Smooth muscle cell (in vitro differentiated cells): ENCODE measurements at regions not wholly inside any gene's neighbourhood (a gene's known extent, or its start where the extent isn't known, plus 50 kb on each side); places are given as distances from the start of the nearest gene placed in this dataset.

Experiments used
- DNase-seq: peaks from one replicate; lab custom pipeline; 2025; ENCODE audit not compliant: unreplicated experiment; lab: John Stamatoyannopoulos, UW
- H2AFZ ChIP-seq: fragments of 200-600 bp; sonication (generic); 2 replicates; pipeline ENCODE4 v1.6.0; 2016; ENCODE audit warnings: antibody characterized with exemption, low read depth, mild to moderate bottlenecking
- H3F3A ChIP-seq: fragments of 200-600 bp; sonication (generic); 2 replicates; pipeline ENCODE4 v1.6.0; 2017; ENCODE audit warnings: antibody characterized with exemption, low read depth
- H3K27ac ChIP-seq: fragments of 200-600 bp; sonication (generic); 2 replicates; pipeline ENCODE4 v1.5.1; 2016; ENCODE audit warnings: low read depth, mild to moderate bottlenecking
- H3K27me3 ChIP-seq: fragments of 200-600 bp; sonication (generic); 2 replicates; pipeline ENCODE4 v1.6.1; 2016; ENCODE audit warnings: low read depth, mild to moderate bottlenecking
- H3K36me3 ChIP-seq: fragments of 200-600 bp; sonication (generic); 2 replicates; pipeline ENCODE4 v1.5.1; 2016; ENCODE audit warnings: low read depth
- H3K4me1 ChIP-seq: fragments of 200-600 bp; sonication (generic); 2 replicates; pipeline ENCODE4 v1.5.1; 2016; ENCODE audit warnings: low read depth
- H3K4me2 ChIP-seq: fragments of 200-600 bp; sonication (generic); 2 replicates; pipeline ENCODE4 v1.6.0; 2016; ENCODE audit warnings: mild to moderate bottlenecking
- H3K4me3 ChIP-seq: fragments of 200-600 bp; sonication (generic); 2 replicates; pipeline ENCODE4 v1.5.1; 2016; ENCODE audit warnings: mild to moderate bottlenecking
- H3K79me2 ChIP-seq: fragments of 200-600 bp; sonication (generic); 2 replicates; pipeline ENCODE4 v1.6.0; 2016; ENCODE audit warnings: low read depth, mild to moderate bottlenecking
- H3K9ac ChIP-seq: fragments of 200-600 bp; sonication (generic); 2 replicates; pipeline ENCODE4 v1.6.0; 2016; ENCODE audit warnings: low read depth
- H3K9me3 ChIP-seq: fragments of 200-600 bp; sonication (generic); replicated peaks from 2 replicates; pipeline ENCODE4 v1.5.1; 2016; ENCODE audit warnings: low read depth
- H4K20me1 ChIP-seq: fragments of 200-600 bp; sonication (generic); 2 replicates; pipeline ENCODE4 v1.6.0; 2016; ENCODE audit warnings: low read depth
- WGBS: methylation state at CpG from one replicate; pipeline ENCODE4 v1.1.7; 2016; ENCODE audit warnings: low lambda C conversion rate; 5-methylcytosine and 5-hydroxymethylcytosine counted together
- TF ChIP-seq, protein P1 (sequence below): fragments of 200-600 bp; sonication (generic); IDR thresholded peaks from 2 replicates; pipeline ENCODE4 v1.5.1; 2017; ENCODE audit warnings: borderline replicate concordance, mild to moderate bottlenecking, antibody characterized with exemption; ENCODE audit not compliant: insufficient read depth, poor library complexity, severe bottlenecking

DNA sequence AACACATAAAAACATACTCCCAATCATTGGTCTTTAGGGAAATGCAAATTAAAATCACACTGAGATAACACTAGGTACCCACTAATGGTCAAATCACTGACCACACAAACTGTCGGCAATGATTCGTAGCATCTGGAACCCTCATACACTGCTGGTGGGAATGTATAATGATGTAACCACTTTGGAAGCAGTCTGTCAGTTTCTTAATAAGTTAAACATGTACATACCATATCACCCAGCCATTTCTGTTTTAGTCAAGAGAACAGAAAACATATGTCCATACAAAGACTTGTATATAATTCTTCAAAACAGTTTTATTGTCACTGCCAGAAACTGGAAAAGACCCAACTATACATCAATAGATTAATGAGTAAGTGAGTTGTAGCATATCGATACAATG, 63.3 kb upstream of the LRRC3B start:
- peaks cover 4% of the 10 kb centered on the region for H3K4me1 ChIP-seq
- no peaks in the 10 kb centered on the region for H3K9me3 ChIP-seq
- no peak for DNase-seq
- 44% methylated on average over 3 of the region's 3 CpGs for WGBS
- no peaks in the 10 kb centered on the region for H3K36me3 ChIP-seq
- no peak overlapping the region for H3K9ac ChIP-seq
- H2AFZ ChIP-seq: no peak overlapping the region
- H3K4me2 ChIP-seq: peak overlapping the region; percentile 32
- no peaks in the 10 kb centered on the region for H4K20me1 ChIP-seq
- no peaks in the 10 kb centered on the region for H3K27me3 ChIP-seq
- no peak overlapping the region for H3K4me3 ChIP-seq
- no peak overlapping the region for H3K27ac ChIP-seq
- H3K79me2 ChIP-seq: no peaks in the 10 kb centered on the region
- TF ChIP-seq, protein P1, sequence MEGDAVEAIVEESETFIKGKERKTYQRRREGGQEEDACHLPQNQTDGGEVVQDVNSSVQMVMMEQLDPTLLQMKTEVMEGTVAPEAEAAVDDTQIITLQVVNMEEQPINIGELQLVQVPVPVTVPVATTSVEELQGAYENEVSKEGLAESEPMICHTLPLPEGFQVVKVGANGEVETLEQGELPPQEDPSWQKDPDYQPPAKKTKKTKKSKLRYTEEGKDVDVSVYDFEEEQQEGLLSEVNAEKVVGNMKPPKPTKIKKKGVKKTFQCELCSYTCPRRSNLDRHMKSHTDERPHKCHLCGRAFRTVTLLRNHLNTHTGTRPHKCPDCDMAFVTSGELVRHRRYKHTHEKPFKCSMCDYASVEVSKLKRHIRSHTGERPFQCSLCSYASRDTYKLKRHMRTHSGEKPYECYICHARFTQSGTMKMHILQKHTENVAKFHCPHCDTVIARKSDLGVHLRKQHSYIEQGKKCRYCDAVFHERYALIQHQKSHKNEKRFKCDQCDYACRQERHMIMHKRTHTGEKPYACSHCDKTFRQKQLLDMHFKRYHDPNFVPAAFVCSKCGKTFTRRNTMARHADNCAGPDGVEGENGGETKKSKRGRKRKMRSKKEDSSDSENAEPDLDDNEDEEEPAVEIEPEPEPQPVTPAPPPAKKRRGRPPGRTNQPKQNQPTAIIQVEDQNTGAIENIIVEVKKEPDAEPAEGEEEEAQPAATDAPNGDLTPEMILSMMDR: no peak
- H3F3A ChIP-seq: peaks cover 8% of the 10 kb centered on the region

DNA sequence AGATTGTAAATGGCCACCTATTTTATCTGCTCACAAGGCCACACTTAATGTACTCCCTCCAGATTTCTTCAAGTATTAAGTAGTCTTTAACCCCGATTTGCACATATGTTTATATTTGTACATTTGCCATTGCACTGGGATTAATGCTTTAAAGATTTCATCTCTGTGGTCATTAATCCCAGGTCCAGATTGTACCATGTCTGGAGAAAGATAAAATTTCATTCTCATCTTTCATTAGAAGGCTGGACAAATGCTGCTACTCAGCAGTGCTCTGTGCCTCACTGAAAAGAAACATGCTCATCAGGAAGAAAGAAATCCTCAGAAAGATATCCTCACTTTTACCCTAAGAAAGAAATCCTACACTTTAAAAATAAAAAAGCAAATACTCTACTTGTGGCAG, 62.5 kb upstream of the LRRC3B start:
- H3K36me3 ChIP-seq: no peaks in the 10 kb centered on the region

DNA sequence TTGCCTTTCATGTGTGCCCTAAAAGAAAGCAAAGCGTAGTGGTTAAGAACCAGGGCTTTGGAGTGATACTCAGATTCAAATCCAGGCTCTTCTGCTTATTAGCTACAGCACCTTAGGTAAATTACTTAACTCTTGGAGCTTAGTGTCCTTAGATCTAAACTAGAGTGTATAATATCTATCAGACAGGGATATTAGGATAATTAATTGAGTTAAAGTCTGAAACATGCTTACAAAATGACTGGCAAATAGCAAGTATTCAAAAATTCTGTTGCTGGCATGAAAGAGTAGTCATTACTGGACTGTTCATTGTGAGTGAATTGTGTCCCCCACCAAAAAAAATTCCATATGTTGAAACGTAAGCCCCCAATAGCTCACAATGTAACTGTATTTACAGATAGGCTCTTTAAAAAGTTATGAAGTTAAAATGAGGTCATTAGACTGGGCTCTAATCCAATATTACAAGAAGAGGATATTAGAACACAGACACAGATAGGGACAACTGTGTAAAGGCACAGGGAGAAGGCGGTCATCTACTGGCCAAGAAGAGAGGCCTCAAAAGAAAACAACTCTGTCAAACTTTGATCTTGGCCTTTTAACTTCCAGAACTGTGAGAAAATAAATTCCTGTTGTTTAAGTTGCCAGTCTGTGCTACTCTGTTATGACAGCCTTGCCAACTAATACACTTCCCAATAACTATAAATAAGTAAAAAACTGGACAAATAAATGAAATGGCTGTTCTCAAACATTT, 60.4 kb upstream of the LRRC3B start:
- DNase-seq: no peak
- H3K4me1 ChIP-seq: peaks cover 4% of the 10 kb centered on the region
- H3K27ac ChIP-seq: peak overlapping the region; percentile 27
- TF ChIP-seq, protein P1: no peak
- H3K27me3 ChIP-seq: no peaks in the 10 kb centered on the region
- H3K4me3 ChIP-seq: no peak overlapping the region
- H3F3A ChIP-seq: peaks cover 8% of the 10 kb centered on the region
- H3K9me3 ChIP-seq: no peaks in the 10 kb centered on the region
- peak overlapping the region; percentile 10 for H3K4me2 ChIP-seq
- H3K9ac ChIP-seq: no peak overlapping the region
- no peaks in the 10 kb centered on the region for H4K20me1 ChIP-seq
- no peaks in the 10 kb centered on the region for H3K79me2 ChIP-seq
- 41% methylated on average over 3 of the region's 3 CpGs for WGBS
- peak overlapping the region; percentile 36 for H2AFZ ChIP-seq
- no peaks in the 10 kb centered on the region for H3K36me3 ChIP-seq

More for the DNA sequence above, 62.5 kb upstream of the LRRC3B start:
- H2AFZ ChIP-seq: no peak overlapping the region
- H3K9me3 ChIP-seq: no peaks in the 10 kb centered on the region
- 32% methylated on average over 1 of the region's 1 CpG for WGBS
- peak overlapping the region; percentile 20 for H3K4me2 ChIP-seq
- no peaks in the 10 kb centered on the region for H4K20me1 ChIP-seq
- H3K27me3 ChIP-seq: no peaks in the 10 kb centered on the region
- H3K9ac ChIP-seq: no peak overlapping the region
- TF ChIP-seq, protein P1: no peak
- no peak overlapping the region for H3K4me3 ChIP-seq
- peaks cover 4% of the 10 kb centered on the region for H3K4me1 ChIP-seq
- peaks cover 8% of the 10 kb centered on the region for H3F3A ChIP-seq
- no peak overlapping the region for H3K27ac ChIP-seq
- H3K79me2 ChIP-seq: no peaks in the 10 kb centered on the region
- no peak for DNase-seq
